ENCODE measurements at regions not wholly inside any gene's neighbourhood (a gene's known extent, or its start where the extent isn't known, plus 50 kb on each side); places are given as distances from the start of the nearest gene placed in this dataset.
"Not testable (repeated sequence)": the region's sequence is repeated elsewhere in the genome, so short reads cannot be mapped to it uniquely, and the experiment has no call there.

- Histone ChIP-seq H3K27ac (ENCODE audit: low read depth) (no peak overlapping the region), H3K9me2 (ENCODE audit: insufficient read depth) (no peaks in the 10 kb centered on the region), H3K4me3 (no peak overlapping the region), H2AFZ (no peak overlapping the region), H3K27me3 (ENCODE audit: insufficient read depth) (no peaks in the 10 kb centered on the region), H3K79me2 (replicated peaks; ENCODE audit: insufficient read depth) (no peaks in the 10 kb centered on the region), H3K4me1 (ENCODE audit: insufficient read depth) (no peaks in the 10 kb centered on the region), H3F3A (replicated peaks; ENCODE audit: low read depth) (no peaks in the 10 kb centered on the region), H3K36me3 (ENCODE audit: insufficient read depth) (peaks cover 62% of the 10 kb centered on the region), H3K4me2 (no peak overlapping the region), H4K20me1 (replicated peaks; ENCODE audit: insufficient read depth) (no peaks in the 10 kb centered on the region; the same call in 1 of the 2 replicates)
- no peak overlapping the region for H3K27ac Mint-ChIP-seq
- H3K27me3 Mint-ChIP-seq (ENCODE audit: insufficient read depth, low read depth, poor library complexity): peaks cover 5% of the 10 kb centered on the region
- no peak for ATAC-seq
- DNase-seq (ENCODE audit: low spot score): no peak
- no peak for TF ChIP-seq CREB1 (CRISPR knock-in tag; IDR thresholded peaks at IDR 0.05; ENCODE audit: low read depth)
- no peak for TF ChIP-seq EZH2phosphoT487 (IDR thresholded peaks at IDR 0.05; ENCODE audit: unreplicated experiment)
- no peak for TF ChIP-seq CTCF (conservative IDR thresholded peaks at IDR 0.05; ENCODE audit: low read depth in 2 of 2)
- TF ChIP-seq ZNF462 (CRISPR knock-in tag; IDR thresholded peaks at IDR 0.05): no peak
- TF ChIP-seq EZH2 (IDR thresholded peaks at IDR 0.05; ENCODE audit: low read depth, unreplicated experiment): no peak
- TF ChIP-seq ZNF331 (CRISPR knock-in tag; IDR thresholded peaks at IDR 0.05; ENCODE audit: low read depth): no peak
- no peak for TF ChIP-seq ETS1 (IDR thresholded peaks at IDR 0.05)
- no peak for TF ChIP-seq NANOG (IDR thresholded peaks at IDR 0.05; ENCODE audit: borderline replicate concordance)
- TF ChIP-seq JUNB (IDR thresholded peaks at IDR 0.05; ENCODE audit: unreplicated experiment): no peak
- no peak overlapping the region for H3K4me3 Mint-ChIP-seq
- no peaks in the 10 kb centered on the region for H3K4me1 Mint-ChIP-seq
- H3K36me3 Mint-ChIP-seq (ENCODE audit: low read depth): peaks cover 83% of the 10 kb centered on the region
- H3K9me3 Mint-ChIP-seq: peaks cover 46% of the 10 kb centered on the region
Measured at GRCh38 chr6:144439016-144439415, 153.9 kb downstream of the UTRN start.

GRCh38 chr6:144441801-144442200 lies 156.7 kb downstream of the UTRN start:
- not testable (repeated sequence) for H3F3A ChIP-seq (replicated peaks; ENCODE audit: low read depth); ATAC-seq; H3K9me2 ChIP-seq (ENCODE audit: insufficient read depth); H2AFZ ChIP-seq; H3K4me1 ChIP-seq (ENCODE audit: insufficient read depth); DNase-seq (ENCODE audit: low spot score); H3K4me2 ChIP-seq; H3K27ac Mint-ChIP-seq; H3K27me3 ChIP-seq (ENCODE audit: insufficient read depth); H3K27ac ChIP-seq (ENCODE audit: low read depth); H3K4me3 ChIP-seq; H3K79me2 ChIP-seq (replicated peaks; ENCODE audit: insufficient read depth); H3K4me3 Mint-ChIP-seq; H4K20me1 ChIP-seq (replicated peaks; ENCODE audit: insufficient read depth); H3K4me1 Mint-ChIP-seq; H3K27me3 Mint-ChIP-seq (ENCODE audit: insufficient read depth, low read depth, poor library complexity)
- peaks cover 68% of the 10 kb centered on the region for H3K36me3 Mint-ChIP-seq (ENCODE audit: low read depth)
- peaks cover 59% of the 10 kb centered on the region for H3K36me3 ChIP-seq (ENCODE audit: insufficient read depth)
- H3K9me3 Mint-ChIP-seq: peaks cover 38% of the 10 kb centered on the region

All from GM23338 (cell line).